LNCaP clone FGC (cell line): ENCODE measurements at regions not wholly inside any gene's neighbourhood (a gene's known extent, or its start where the extent isn't known, plus 50 kb on each side); places are given as distances from the start of the nearest gene placed in this dataset.
"Not testable (repeated sequence)": the region's sequence is repeated elsewhere in the genome, so short reads cannot be mapped to it uniquely, and the experiment has no call there.

Experiments
- DNase-seq: peaks from one replicate; pipeline ENCODE4 v3.0.0-alpha.2; 2011; ENCODE audit warnings: low read depth
- H3K4me3 ChIP-seq: 2 replicates; pipeline ENCODE4 v1.5.1; 2011; ENCODE audit warnings: mild to moderate bottlenecking, low read depth, low read length, control low read depth
- TF ChIP-seq, protein P1 (sequence below): IDR thresholded peaks from 2 replicates; pipeline ENCODE4 v1.5.1; 2012; ENCODE audit warnings: mild to moderate bottlenecking; ENCODE audit not compliant: control insufficient read depth, insufficient read depth; ENCODE audit errors: extremely low read depth

DNA sequence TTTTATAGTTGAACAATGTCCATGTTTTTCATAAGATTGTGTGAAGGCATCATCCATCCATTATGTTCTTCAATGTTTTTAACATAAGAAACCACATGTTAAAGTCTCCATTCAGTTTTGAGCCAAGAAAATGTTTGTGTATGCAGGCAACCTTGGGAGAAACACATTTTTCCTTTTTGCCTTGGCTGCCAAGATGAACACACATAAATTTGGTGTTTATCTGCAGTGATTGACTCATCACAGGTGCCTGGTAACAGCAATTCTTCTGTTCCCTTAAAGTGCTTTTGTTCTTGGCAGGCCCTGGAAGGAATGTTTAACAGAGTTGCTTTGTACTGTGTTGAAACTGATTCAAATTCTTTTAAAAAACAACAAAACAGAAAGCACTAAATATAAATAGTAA lies 709.9 kb upstream of the ADGRL4 start:
- TF ChIP-seq, protein P1, sequence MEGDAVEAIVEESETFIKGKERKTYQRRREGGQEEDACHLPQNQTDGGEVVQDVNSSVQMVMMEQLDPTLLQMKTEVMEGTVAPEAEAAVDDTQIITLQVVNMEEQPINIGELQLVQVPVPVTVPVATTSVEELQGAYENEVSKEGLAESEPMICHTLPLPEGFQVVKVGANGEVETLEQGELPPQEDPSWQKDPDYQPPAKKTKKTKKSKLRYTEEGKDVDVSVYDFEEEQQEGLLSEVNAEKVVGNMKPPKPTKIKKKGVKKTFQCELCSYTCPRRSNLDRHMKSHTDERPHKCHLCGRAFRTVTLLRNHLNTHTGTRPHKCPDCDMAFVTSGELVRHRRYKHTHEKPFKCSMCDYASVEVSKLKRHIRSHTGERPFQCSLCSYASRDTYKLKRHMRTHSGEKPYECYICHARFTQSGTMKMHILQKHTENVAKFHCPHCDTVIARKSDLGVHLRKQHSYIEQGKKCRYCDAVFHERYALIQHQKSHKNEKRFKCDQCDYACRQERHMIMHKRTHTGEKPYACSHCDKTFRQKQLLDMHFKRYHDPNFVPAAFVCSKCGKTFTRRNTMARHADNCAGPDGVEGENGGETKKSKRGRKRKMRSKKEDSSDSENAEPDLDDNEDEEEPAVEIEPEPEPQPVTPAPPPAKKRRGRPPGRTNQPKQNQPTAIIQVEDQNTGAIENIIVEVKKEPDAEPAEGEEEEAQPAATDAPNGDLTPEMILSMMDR: no peak
- no peak overlapping the region for H3K4me3 ChIP-seq
- DNase-seq: peak; percentile 86

DNA sequence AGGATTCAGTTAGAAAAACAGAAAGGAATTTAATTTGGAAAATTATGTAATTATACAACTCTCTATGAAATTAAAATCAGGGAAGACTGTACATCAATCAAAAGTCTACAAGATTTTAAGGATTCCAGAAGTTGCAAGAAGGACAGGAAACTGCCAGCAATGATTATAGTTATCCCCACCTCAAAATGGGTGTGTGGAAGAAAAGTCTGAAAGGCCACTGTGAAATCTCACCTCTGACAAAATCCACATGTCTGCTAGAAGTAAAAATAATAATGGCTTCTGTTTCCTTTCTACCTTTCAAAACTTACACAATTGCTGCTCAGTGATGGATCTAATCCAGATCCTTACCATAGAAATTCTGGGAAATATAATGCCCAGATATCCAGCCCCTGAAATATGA lies 708.1 kb upstream of the ADGRL4 start:
- TF ChIP-seq, protein P1: no peak
- no peak for DNase-seq
- H3K4me3 ChIP-seq: no peak overlapping the region

DNA sequence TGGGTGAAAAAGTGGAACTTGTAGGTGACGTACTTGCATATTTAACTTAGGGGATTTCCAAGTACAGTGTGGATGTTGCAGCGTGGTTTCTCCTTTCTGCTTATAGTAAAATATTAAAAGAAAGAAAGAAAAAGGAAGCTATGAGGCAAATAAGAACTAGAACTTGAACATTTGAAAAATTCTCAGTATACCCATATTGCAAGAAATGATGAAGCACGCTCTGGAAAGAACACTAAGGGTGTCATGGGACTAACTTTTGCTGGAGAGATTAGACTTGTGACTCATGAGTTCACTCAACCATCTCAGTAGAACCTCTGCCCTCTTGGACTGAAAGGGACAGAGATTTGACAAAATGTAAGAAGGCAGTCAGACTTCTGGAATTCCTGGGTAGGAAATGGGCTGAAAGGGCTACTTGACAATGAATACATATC lies 704.5 kb upstream of the ADGRL4 start:
- TF ChIP-seq, protein P1: no peak
- no peak for DNase-seq

DNA sequence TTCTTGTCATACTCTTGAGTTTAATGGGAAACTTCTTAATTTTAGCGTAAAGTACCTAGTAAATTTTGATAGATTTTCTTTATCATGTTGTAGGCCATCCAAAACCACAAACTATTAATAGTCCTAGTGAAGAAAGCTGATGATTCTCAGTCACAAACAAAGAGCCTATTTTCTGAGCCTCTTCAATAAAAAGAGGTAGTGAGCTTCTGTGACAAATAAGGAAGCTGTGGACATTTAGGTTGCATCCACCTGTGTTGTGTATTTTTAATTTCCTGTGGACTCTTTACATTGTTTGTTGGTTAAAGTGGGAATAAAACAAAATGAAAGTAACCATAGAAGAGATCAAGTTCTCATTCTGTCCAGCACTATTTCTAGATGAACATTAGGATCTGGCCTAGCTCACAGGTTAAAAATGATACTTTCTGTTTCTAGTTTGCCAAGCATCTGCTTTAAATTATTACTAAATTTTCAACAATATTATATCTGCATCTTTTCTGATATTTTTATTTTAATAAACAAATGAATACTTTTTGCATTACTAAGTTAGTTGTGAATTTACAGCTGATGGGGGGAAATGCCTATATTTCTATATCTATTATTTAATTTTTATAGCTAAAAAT lies 702.2 kb upstream of the ADGRL4 start:
- TF ChIP-seq, protein P1: no peak
- no peak for DNase-seq
- no peak overlapping the region for H3K4me3 ChIP-seq

More for the DNA sequence above, 704.5 kb upstream of the ADGRL4 start:
- H3K4me3 ChIP-seq: no peak overlapping the region

DNA sequence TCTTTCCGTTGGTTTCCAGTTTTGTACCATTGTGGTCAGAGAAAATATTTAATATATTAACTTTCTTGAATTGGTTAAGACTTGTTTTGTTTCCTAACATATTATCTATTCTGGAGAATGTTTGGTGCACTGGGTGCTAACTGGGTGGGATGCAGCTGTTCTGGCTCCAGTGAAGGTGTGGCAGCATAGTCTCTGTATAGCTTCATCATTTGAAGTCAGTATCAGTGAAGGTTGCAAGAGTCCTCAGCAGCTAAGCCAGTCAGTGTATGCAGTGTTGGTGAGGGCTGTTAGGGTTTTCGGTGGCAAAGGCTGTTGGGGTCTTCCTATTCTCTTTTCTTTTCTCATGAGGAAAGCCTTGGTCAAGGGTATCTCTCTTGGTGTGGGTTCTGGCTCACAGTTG lies 698.7 kb upstream of the ADGRL4 start:
- TF ChIP-seq, protein P1: no peak
- no peak overlapping the region for H3K4me3 ChIP-seq
- DNase-seq: no peak

DNA sequence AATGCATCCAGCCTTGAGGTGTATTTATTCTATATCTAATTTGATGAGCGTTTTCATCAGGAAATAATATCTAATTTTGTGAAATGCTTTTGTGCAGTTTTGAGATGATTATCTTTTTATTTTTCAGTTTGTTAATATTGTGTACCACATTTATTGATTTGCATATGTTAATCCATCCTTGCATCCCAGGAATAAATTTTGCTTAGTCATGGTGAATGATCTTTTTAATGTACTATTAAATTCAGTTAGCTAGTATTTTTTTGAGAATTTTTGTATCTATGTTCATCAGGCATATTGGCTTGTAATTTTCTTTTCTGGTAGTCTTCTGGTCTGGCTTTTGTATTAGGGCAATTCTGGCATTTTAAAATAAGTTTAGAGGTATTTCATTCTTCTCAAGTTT lies 697.5 kb upstream of the ADGRL4 start:
- TF ChIP-seq, protein P1: no peak
- H3K4me3 ChIP-seq: no peak overlapping the region
- no peak for DNase-seq

DNA sequence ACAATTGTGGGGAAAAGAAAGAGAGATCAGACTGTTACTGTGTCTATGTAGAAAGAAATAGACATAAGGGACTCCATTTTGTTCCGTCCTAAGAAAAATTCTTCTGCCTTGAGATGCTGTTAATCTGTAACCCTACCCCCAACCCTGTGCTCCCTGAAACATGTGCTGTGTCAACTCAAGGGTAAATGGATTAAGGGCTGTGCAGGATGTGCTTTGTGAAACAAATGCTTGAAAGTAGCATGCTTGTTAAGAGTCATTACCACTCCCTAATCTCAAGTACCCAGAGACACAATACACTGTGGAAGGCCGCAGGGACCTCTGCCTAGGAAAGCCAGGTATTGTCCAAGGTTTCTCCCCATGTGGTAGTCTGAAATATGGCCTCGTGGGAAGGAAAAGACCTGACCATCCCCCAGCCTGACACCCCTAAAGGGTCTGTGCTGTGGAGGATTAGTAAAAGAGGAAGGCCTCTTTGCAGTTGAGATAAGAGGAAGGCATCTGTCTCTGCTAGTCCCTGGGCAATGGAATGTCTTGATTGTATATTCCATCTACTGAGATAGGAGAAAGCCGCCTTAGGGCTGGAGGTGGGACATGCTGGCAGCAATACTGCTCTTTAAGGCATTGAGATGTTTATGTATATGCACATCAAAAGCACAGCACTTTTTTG lies 695.9 kb upstream of the ADGRL4 start:
- H3K4me3 ChIP-seq, DNase-seq: not testable (repeated sequence)
